ENCODE measurements at regions not wholly inside any gene's neighbourhood (a gene's known extent, or its start where the extent isn't known, plus 50 kb on each side); places are given as distances from the start of the nearest gene placed in this dataset.

DNA sequence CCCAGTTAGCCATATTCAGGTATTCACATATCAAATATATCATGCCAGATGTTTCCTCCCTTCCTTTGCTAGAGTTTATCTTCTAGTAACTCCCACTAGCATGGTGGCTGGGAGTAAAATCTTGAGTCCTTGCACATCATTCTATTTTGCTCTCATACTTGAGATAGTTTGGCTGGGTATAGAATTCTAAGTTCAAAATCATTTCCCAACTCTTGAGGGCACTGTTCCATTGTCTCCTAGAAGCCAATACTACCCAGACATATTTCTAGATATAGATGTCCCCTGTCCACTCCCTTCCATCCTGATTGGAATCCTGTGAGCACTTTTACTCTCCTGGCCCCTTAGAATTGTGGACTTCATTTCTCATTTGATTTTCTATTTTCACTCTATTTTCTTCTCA is 104.7 kb downstream of the ZFP64 start:
- Histone ChIP-seq H3K9me2 (ENCODE audit: insufficient read depth, low read length) (no peaks in the 10 kb centered on the region), H3K79me2 (ENCODE audit: insufficient read depth, low read depth, low read length) (no peaks in the 10 kb centered on the region), H3K4me3 (ENCODE audit: low read depth, low read length, poor library complexity, severe bottlenecking) (no peak overlapping the region), H2AFZ (ENCODE audit: low read length) (no peak overlapping the region), H3K27ac (ENCODE audit: low read depth, low read length, poor library complexity, severe bottlenecking) (no peak overlapping the region), H3K9me3 (ENCODE audit: low read length) (peaks cover 17% of the 10 kb centered on the region), H3K4me2 (ENCODE audit: low read length) (no peak overlapping the region), H4K20me1 (ENCODE audit: insufficient read depth, low read length) (no peaks in the 10 kb centered on the region), H3K36me3 (ENCODE audit: insufficient read depth, low read length) (no peaks in the 10 kb centered on the region), H3K4me1 (ENCODE audit: insufficient read depth, low read length, poor library complexity, severe bottlenecking) (no peaks in the 10 kb centered on the region)
- ChIA-PET CTCF (ENCODE audit: unreplicated experiment) (no interaction called here), POLR2A (no interaction called here)
- no TSS peak for BruUV-seq (replicated peaks)
- DNase-seq (ENCODE audit: low spot score), result no peak
- intact Hi-C loops (cut with micrococcal nuclease; ENCODE audit: unreplicated experiment), result no loop called here
- TF ChIP-seq EZH2phosphoT487 (IDR thresholded peaks at IDR 0.05; ENCODE audit: borderline replicate concordance, low read depth, low read length), result no peak
- TF ChIP-seq, protein P1, sequence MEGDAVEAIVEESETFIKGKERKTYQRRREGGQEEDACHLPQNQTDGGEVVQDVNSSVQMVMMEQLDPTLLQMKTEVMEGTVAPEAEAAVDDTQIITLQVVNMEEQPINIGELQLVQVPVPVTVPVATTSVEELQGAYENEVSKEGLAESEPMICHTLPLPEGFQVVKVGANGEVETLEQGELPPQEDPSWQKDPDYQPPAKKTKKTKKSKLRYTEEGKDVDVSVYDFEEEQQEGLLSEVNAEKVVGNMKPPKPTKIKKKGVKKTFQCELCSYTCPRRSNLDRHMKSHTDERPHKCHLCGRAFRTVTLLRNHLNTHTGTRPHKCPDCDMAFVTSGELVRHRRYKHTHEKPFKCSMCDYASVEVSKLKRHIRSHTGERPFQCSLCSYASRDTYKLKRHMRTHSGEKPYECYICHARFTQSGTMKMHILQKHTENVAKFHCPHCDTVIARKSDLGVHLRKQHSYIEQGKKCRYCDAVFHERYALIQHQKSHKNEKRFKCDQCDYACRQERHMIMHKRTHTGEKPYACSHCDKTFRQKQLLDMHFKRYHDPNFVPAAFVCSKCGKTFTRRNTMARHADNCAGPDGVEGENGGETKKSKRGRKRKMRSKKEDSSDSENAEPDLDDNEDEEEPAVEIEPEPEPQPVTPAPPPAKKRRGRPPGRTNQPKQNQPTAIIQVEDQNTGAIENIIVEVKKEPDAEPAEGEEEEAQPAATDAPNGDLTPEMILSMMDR (conservative IDR thresholded peaks at IDR 0.05; ENCODE audit: low read length), result no peak

- H3K79me2 ChIP-seq (ENCODE audit: insufficient read depth, low read depth, low read length), result no peaks in the 10 kb centered on the region
- no peak for DNase-seq (ENCODE audit: low spot score)
- no TSS peak for BruUV-seq (replicated peaks)
- TF ChIP-seq, protein P1 (conservative IDR thresholded peaks at IDR 0.05; ENCODE audit: low read length), result no peak
- TF ChIP-seq EZH2phosphoT487 (IDR thresholded peaks at IDR 0.05; ENCODE audit: borderline replicate concordance, low read depth, low read length), result no peak
- no peaks in the 10 kb centered on the region for H3K36me3 ChIP-seq (ENCODE audit: insufficient read depth, low read length)
- H3K4me2 ChIP-seq (ENCODE audit: low read length), result no peak overlapping the region
- H3K4me3 ChIP-seq (ENCODE audit: low read depth, low read length, poor library complexity, severe bottlenecking), result no peak overlapping the region
- H3K9me2 ChIP-seq (ENCODE audit: insufficient read depth, low read length), result no peaks in the 10 kb centered on the region
- H2AFZ ChIP-seq (ENCODE audit: low read length), result no peak overlapping the region
- intact Hi-C loops (cut with micrococcal nuclease; ENCODE audit: unreplicated experiment), result no loop called here
- POLR2A ChIA-PET, result no interaction called here
- H4K20me1 ChIP-seq (ENCODE audit: insufficient read depth, low read length), result no peaks in the 10 kb centered on the region
- H3K4me1 ChIP-seq (ENCODE audit: insufficient read depth, low read length, poor library complexity, severe bottlenecking), result no peaks in the 10 kb centered on the region
- CTCF ChIA-PET (ENCODE audit: unreplicated experiment), result no interaction called here
- no peak overlapping the region for H3K27ac ChIP-seq (ENCODE audit: low read depth, low read length, poor library complexity, severe bottlenecking)
- H3K9me3 ChIP-seq (ENCODE audit: low read length), result peaks cover 17% of the 10 kb centered on the region
Observed at GRCh38 chr20:52084727-52085126, 106.9 kb downstream of the ZFP64 start.

GRCh38 chr20:52083627-52084232 is 107.8 kb downstream of the ZFP64 start:
- no peak overlapping the region for H2AFZ ChIP-seq (ENCODE audit: low read length)
- no peak overlapping the region for H3K4me3 ChIP-seq (ENCODE audit: low read depth, low read length, poor library complexity, severe bottlenecking)
- H3K79me2 ChIP-seq (ENCODE audit: insufficient read depth, low read depth, low read length), result no peaks in the 10 kb centered on the region
- DNase-seq (ENCODE audit: low spot score), result peak; percentile 64
- no peak for TF ChIP-seq EZH2phosphoT487 (IDR thresholded peaks at IDR 0.05; ENCODE audit: borderline replicate concordance, low read depth, low read length)
- TF ChIP-seq, protein P1 (conservative IDR thresholded peaks at IDR 0.05; ENCODE audit: low read length), result peak; percentile 88
- CTCF ChIA-PET (ENCODE audit: unreplicated experiment), result no interaction called here
- H3K9me3 ChIP-seq (ENCODE audit: low read length), result peaks cover 17% of the 10 kb centered on the region
- H3K4me1 ChIP-seq (ENCODE audit: insufficient read depth, low read length, poor library complexity, severe bottlenecking), result no peaks in the 10 kb centered on the region
- H3K27ac ChIP-seq (ENCODE audit: low read depth, low read length, poor library complexity, severe bottlenecking), result no peak overlapping the region
- H4K20me1 ChIP-seq (ENCODE audit: insufficient read depth, low read length), result no peaks in the 10 kb centered on the region
- H3K4me2 ChIP-seq (ENCODE audit: low read length), result no peak overlapping the region
- BruUV-seq (replicated peaks), result no TSS peak
- intact Hi-C loops (cut with micrococcal nuclease; ENCODE audit: unreplicated experiment), result loop anchor here (1.0 to 2.0 kb wide), 2 partner anchors 283 to 444 kb away; no protein-coding TSS in a partner anchor
- POLR2A ChIA-PET, result no interaction called here
- H3K9me2 ChIP-seq (ENCODE audit: insufficient read depth, low read length), result no peaks in the 10 kb centered on the region
- H3K36me3 ChIP-seq (ENCODE audit: insufficient read depth, low read length), result no peaks in the 10 kb centered on the region
